ENCODE measurements at regions not wholly inside any gene's neighbourhood (a gene's known extent, or its start where the extent isn't known, plus 50 kb on each side); places are given as distances from the start of the nearest gene placed in this dataset.

GRCh38 chr4:46503739-46504138 lies 113.8 kb upstream of the GABRA2 start:
- Mint-ChIP-seq H3K36me3 (ENCODE audit: low read depth) (no peaks in the 10 kb centered on the region), H3K4me3 (no peak overlapping the region), H3K4me1 (no peaks in the 10 kb centered on the region), H3K9me3 (no peaks in the 10 kb centered on the region), H3K27ac (no peak overlapping the region), H3K27me3 (ENCODE audit: low read depth) (no peaks in the 10 kb centered on the region)
- TF ChIP-seq, protein P1, sequence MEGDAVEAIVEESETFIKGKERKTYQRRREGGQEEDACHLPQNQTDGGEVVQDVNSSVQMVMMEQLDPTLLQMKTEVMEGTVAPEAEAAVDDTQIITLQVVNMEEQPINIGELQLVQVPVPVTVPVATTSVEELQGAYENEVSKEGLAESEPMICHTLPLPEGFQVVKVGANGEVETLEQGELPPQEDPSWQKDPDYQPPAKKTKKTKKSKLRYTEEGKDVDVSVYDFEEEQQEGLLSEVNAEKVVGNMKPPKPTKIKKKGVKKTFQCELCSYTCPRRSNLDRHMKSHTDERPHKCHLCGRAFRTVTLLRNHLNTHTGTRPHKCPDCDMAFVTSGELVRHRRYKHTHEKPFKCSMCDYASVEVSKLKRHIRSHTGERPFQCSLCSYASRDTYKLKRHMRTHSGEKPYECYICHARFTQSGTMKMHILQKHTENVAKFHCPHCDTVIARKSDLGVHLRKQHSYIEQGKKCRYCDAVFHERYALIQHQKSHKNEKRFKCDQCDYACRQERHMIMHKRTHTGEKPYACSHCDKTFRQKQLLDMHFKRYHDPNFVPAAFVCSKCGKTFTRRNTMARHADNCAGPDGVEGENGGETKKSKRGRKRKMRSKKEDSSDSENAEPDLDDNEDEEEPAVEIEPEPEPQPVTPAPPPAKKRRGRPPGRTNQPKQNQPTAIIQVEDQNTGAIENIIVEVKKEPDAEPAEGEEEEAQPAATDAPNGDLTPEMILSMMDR (IDR thresholded peaks at IDR 0.05; ENCODE audit: unreplicated experiment in 3 of 3) = no peak

DNA sequence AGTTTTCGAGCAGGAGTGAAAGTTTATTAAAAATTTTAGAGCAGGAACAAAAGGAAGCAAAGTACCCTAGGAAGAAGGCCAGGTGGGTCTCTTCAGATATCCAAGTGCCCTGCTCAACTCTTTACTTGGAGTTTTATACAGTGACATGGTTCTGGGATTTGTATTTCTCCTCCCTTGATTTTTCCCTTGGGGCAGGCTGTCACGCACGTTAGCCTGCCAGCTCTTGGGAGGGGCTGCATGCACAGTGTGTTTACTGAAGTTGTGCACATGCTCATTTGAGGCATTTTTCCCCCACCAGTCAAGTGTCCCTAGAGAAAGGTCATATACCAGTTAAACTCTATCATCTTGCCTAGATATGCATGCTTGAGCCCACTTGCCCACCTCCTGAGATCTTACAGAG lies 102.5 kb upstream of the GABRA2 start:
- TF ChIP-seq, protein P1 (IDR thresholded peaks at IDR 0.05; ENCODE audit: unreplicated experiment in 3 of 3) = no peak
- Mint-ChIP-seq H3K9me3 (peaks cover 2% of the 10 kb centered on the region), H3K4me3 (no peak overlapping the region), H3K27me3 (ENCODE audit: low read depth) (no peaks in the 10 kb centered on the region), H3K4me1 (no peaks in the 10 kb centered on the region), H3K27ac (no peak overlapping the region), H3K36me3 (ENCODE audit: low read depth) (no peaks in the 10 kb centered on the region)

DNA sequence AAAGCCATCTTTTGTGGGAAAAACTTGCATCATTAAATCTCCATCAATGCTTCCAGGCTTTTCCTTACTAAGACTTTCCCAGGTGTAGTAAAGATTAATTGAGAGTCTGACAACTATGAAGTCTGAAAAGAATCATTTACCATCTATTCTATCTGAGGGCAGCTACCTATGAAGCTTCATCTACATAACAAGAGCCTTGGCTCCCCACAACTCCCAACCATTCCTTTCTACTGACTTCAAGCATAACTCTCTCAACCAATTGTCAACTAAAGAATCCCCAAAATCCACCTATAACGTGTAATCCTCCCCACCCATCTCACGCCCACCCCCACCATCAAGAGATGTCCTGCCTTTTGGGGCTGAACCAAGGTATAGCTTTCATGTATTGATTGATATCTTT lies 101.5 kb upstream of the GABRA2 start:
- Mint-ChIP-seq H3K4me1 (no peaks in the 10 kb centered on the region), H3K4me3 (no peak overlapping the region), H3K36me3 (ENCODE audit: low read depth) (no peaks in the 10 kb centered on the region), H3K9me3 (peaks cover 2% of the 10 kb centered on the region), H3K27me3 (ENCODE audit: low read depth) (no peaks in the 10 kb centered on the region), H3K27ac (peak overlapping the region; percentile 63 to 76 (median 71))
- TF ChIP-seq, protein P1 (IDR thresholded peaks at IDR 0.05; ENCODE audit: unreplicated experiment in 3 of 3) = no peak

DNA sequence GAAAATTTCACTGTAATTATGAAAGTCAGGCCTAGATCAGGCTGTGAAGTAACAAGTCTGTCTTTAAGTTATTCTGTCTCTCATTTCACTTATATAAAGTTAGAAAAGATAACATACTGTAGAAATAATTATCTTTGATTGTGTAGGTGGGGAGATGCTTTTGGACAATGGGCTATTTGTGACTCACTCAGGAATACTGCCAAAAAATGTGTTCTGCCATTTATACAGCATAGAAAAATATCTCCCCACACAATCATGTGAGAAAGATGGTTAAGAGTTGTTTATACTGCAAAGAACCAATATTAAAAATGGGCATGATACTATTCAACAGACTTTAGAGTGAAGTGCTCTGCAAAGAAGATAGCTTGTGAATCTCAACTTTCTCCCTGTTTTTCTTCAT lies 95.0 kb upstream of the GABRA2 start:
- H3K4me1 Mint-ChIP-seq = no peaks in the 10 kb centered on the region
- no peak overlapping the region for H3K27ac Mint-ChIP-seq
- TF ChIP-seq, protein P1 (IDR thresholded peaks at IDR 0.05; ENCODE audit: unreplicated experiment in 3 of 3) = no peak
- H3K4me3 Mint-ChIP-seq = no peak overlapping the region
- no peaks in the 10 kb centered on the region for H3K36me3 Mint-ChIP-seq (ENCODE audit: low read depth)
- no peaks in the 10 kb centered on the region for H3K27me3 Mint-ChIP-seq (ENCODE audit: low read depth)
- peaks cover 2% of the 10 kb centered on the region for H3K9me3 Mint-ChIP-seq

DNA sequence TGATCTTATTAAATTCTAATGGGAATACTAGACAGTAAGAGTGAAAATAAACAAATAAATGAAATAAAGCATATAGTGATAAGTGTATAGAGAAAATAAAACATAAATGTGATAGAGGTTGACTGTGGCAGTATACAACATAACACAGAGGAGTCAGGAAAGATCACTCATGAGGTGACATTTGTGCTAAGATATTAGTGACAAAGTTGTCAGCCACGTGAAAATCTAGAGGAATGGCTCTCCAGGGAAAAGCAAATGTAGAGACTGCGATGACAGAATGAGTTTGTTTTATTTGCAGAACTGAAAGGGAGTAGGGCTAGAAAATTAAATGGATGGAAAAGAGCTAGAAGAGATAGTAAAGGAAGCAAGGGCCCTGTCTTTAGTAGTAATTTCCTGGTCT lies 72.8 kb upstream of the GABRA2 start:
- Mint-ChIP-seq H3K36me3 (ENCODE audit: low read depth) (no peaks in the 10 kb centered on the region), H3K4me3 (no peak overlapping the region), H3K27me3 (ENCODE audit: low read depth) (no peaks in the 10 kb centered on the region), H3K27ac (no peak overlapping the region), H3K4me1 (no peaks in the 10 kb centered on the region), H3K9me3 (peaks cover 3% of the 10 kb centered on the region)
- TF ChIP-seq, protein P1 (IDR thresholded peaks at IDR 0.05; ENCODE audit: unreplicated experiment in 3 of 3) = no peak

- peaks cover 3% of the 10 kb centered on the region for H3K9me3 Mint-ChIP-seq
- no peaks in the 10 kb centered on the region for H3K27me3 Mint-ChIP-seq (ENCODE audit: low read depth)
- H3K4me1 Mint-ChIP-seq = no peaks in the 10 kb centered on the region
- H3K27ac Mint-ChIP-seq = no peak overlapping the region
- no peak overlapping the region for H3K4me3 Mint-ChIP-seq
- TF ChIP-seq, protein P1 (IDR thresholded peaks at IDR 0.05; ENCODE audit: unreplicated experiment in 3 of 3) = no peak
- H3K36me3 Mint-ChIP-seq (ENCODE audit: low read depth) = no peaks in the 10 kb centered on the region
These were observed 69.4 kb upstream of the GABRA2 start for GRCh38 chr4:46459308-46459707.
